ENCODE measurements at regions not wholly inside any gene's neighbourhood (a gene's known extent, or its start where the extent isn't known, plus 50 kb on each side); places are given as distances from the start of the nearest gene placed in this dataset.

GRCh38 chr5:4395752-4396151 lies 744.4 kb upstream of the ADAMTS16 start:
- Histone ChIP-seq H3K4me3 (replicated peaks; ENCODE audit: insufficient read depth, low read length) (no peak overlapping the region), H3K27ac (replicated peaks) (no peak overlapping the region), H3K27me3 (ENCODE audit: insufficient read depth, poor library complexity, severe bottlenecking) (no peaks in the 10 kb centered on the region)
- no peak for TF ChIP-seq REST (IDR thresholded peaks at IDR 0.05; ENCODE audit: insufficient replicate concordance, low read depth)
- TF ChIP-seq GABPA (IDR thresholded peaks at IDR 0.05; ENCODE audit: low read depth) = no peak
- no peak for TF ChIP-seq SPI1 (IDR thresholded peaks at IDR 0.05; ENCODE audit: borderline replicate concordance, low read depth)
- TF ChIP-seq CTCF (IDR thresholded peaks at IDR 0.05; ENCODE audit: insufficient read depth, low read length) = no peak
- no peak for DNase-seq (ENCODE audit: low read depth in 1 of 2, low spot score in 1 of 2)

- no peaks in the 10 kb centered on the region for H3K27me3 ChIP-seq (ENCODE audit: insufficient read depth, poor library complexity, severe bottlenecking)
- TF ChIP-seq REST (IDR thresholded peaks at IDR 0.05; ENCODE audit: insufficient replicate concordance, low read depth) (no peak), SPI1 (IDR thresholded peaks at IDR 0.05; ENCODE audit: borderline replicate concordance, low read depth) (no peak), POLR2AphosphoS5 (IDR thresholded peaks at IDR 0.05; ENCODE audit: low read depth) (no peak), GABPA (IDR thresholded peaks at IDR 0.05; ENCODE audit: low read depth) (no peak)
- no peak for DNase-seq (ENCODE audit: low read depth in 1 of 2, low spot score in 1 of 2)
- no peak overlapping the region for H3K27ac ChIP-seq (replicated peaks)
- no peak overlapping the region for H3K4me3 ChIP-seq (replicated peaks; ENCODE audit: insufficient read depth, low read length)
These were observed 734.4 kb upstream of the ADAMTS16 start for GRCh38 chr5:4405614-4406219.

GRCh38 chr5:4410151-4410550 lies 730.0 kb upstream of the ADAMTS16 start:
- TF ChIP-seq SPI1 (IDR thresholded peaks at IDR 0.05; ENCODE audit: borderline replicate concordance, low read depth) (no peak), CTCF (IDR thresholded peaks at IDR 0.05; ENCODE audit: insufficient read depth, low read length) (no peak), GABPA (IDR thresholded peaks at IDR 0.05; ENCODE audit: low read depth) (no peak), REST (IDR thresholded peaks at IDR 0.05; ENCODE audit: insufficient replicate concordance, low read depth) (no peak), POLR2AphosphoS5 (IDR thresholded peaks at IDR 0.05; ENCODE audit: low read depth) (no peak)
- Histone ChIP-seq H3K4me3 (replicated peaks; ENCODE audit: insufficient read depth, low read length) (no peak overlapping the region), H3K27ac (replicated peaks) (no peak overlapping the region), H3K27me3 (ENCODE audit: insufficient read depth, poor library complexity, severe bottlenecking) (no peaks in the 10 kb centered on the region)
- DNase-seq (ENCODE audit: low read depth in 1 of 2, low spot score in 1 of 2) = no peak
